Natural killer cell (primary cell): ENCODE measurements at regions not wholly inside any gene's neighbourhood (a gene's known extent, or its start where the extent isn't known, plus 50 kb on each side); places are given as distances from the start of the nearest gene placed in this dataset.

Experiments used
- ATAC-seq, 3 donors: fragments of 150-1000 bp in 2 of 3; fragments of 200-7000 bp in 1 of 3; cut with Tn5 transposase; 1 replicate in 1 of 3; 2 replicates in 2 of 3; pipeline ENCODE4 v1.10.0; 2021; ENCODE audit warnings: mild to moderate bottlenecking in 2 of 3, moderate library complexity in 2 of 3
- DNase-seq, 2 donors: peaks; one replicate each; pipeline versions ENCODE4 v3.0.0 to v3.0.0-alpha.2; 2013 to 2021; ENCODE audit warnings: mixed read lengths in 1 of 2
- H3K27ac ChIP-seq: one replicate; pipeline ENCODE4 v1.5.1; 2013; ENCODE audit warnings: mild to moderate bottlenecking, low read length
- H3K27me3 ChIP-seq: one replicate; pipeline ENCODE4 v1.6.1; 2013; ENCODE audit warnings: low read length; ENCODE audit not compliant: control insufficient read depth, insufficient read depth
- H3K36me3 ChIP-seq: one replicate; pipeline ENCODE4 v1.6.1; 2013; ENCODE audit warnings: low read length; ENCODE audit not compliant: control insufficient read depth, insufficient read depth
- H3K4me1 ChIP-seq: one replicate; pipeline ENCODE4 v1.6.1; 2013; ENCODE audit warnings: low read length; ENCODE audit not compliant: control insufficient read depth, insufficient read depth
- H3K4me3 ChIP-seq: one replicate; pipeline ENCODE4 v1.5.1; 2013; ENCODE audit warnings: low read length
- H3K9me3 ChIP-seq: one replicate; pipeline ENCODE4 v1.6.1; 2013; ENCODE audit warnings: low read length; ENCODE audit not compliant: control insufficient read depth, insufficient read depth
- H3K27ac Mint-ChIP-seq, 2 donors: one replicate each; pipeline ENCODE4 v1.8.0; 2022; ENCODE audit warnings: mild to moderate bottlenecking in 2 of 2, mixed read lengths in 2 of 2, moderate library complexity in 1 of 2
- H3K27me3 Mint-ChIP-seq, 2 donors: one replicate each; pipeline ENCODE4 v1.8.0; 2022; ENCODE audit warnings: low read depth in 2 of 2, mixed read lengths in 2 of 2
- H3K36me3 Mint-ChIP-seq: one replicate; pipeline ENCODE4 v1.8.0; 2022; ENCODE audit warnings: mixed read lengths
- H3K4me1 Mint-ChIP-seq, 2 donors: one replicate each; pipeline ENCODE4 v1.8.0; 2022; ENCODE audit warnings: mixed read lengths in 2 of 2
- H3K4me3 Mint-ChIP-seq: one replicate; pipeline ENCODE4 v1.8.0; 2022; ENCODE audit warnings: mild to moderate bottlenecking, moderate library complexity, mixed read lengths
- H3K9me3 Mint-ChIP-seq, 2 donors: one replicate each; pipeline ENCODE4 v1.8.0; 2022; ENCODE audit warnings: mixed read lengths in 2 of 2
- CTCF ChIP-seq: fragments of 200-600 bp; IDR thresholded peaks from one replicate; pipeline ENCODE4 v1.8.0; 2022; ENCODE audit warnings: antibody characterized with exemption
- WGBS: methylation state at CpG from one replicate; pipeline ENCODE4 v1.1.7; 2013; ENCODE audit warnings: missing lambda C conversion rate; ENCODE audit not compliant: insufficient coverage; 5-methylcytosine and 5-hydroxymethylcytosine counted together
- intact Hi-C: fragments of 100-400 bp; cut with micrococcal nuclease; formaldehyde crosslinking; loops from one replicate; pipeline ENCODE4 v1.14.2; 2022

- no peaks in the 10 kb centered on the region for H3K4me1 ChIP-seq
Measured at GRCh38 chr1:163777205-163777604, 455.5 kb downstream of the NUF2 start.

DNA sequence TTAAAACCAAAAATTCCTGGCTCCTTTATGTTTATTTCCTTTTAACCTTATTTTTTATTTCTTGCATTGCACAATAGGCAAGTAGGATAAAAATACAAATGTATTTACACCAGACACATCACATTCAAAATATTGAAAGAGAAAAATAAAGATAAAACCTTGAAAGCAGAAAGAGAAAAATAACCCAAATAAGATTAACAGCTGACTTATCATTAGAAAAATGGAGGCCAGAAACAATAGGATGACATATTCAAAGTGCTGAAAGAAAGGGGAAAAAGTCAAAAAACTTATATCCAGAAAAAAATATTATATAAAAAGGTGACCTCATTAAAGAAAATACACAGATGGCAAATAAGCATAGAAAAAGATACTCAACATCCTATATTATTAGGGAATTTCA, 459.4 kb downstream of the NUF2 start:
- no peaks in the 10 kb centered on the region for H3K9me3 ChIP-seq
- DNase-seq: no peak
- TF ChIP-seq CTCF: no peak
- Mint-ChIP-seq H3K27me3 (no peaks in the 10 kb centered on the region), H3K36me3 (no peaks in the 10 kb centered on the region), H3K9me3 (peaks cover 6 to 20% of the 10 kb centered on the region in 2 donors), H3K4me3 (no peak overlapping the region), H3K27ac (no peak overlapping the region), H3K4me1 (no peaks in the 10 kb centered on the region)
- no peak overlapping the region for H3K27ac ChIP-seq
- no peak for ATAC-seq
- no peaks in the 10 kb centered on the region for H3K36me3 ChIP-seq
- no peaks in the 10 kb centered on the region for H3K4me1 ChIP-seq
- no peaks in the 10 kb centered on the region for H3K27me3 ChIP-seq
- intact Hi-C loops: no loop called here
- H3K4me3 ChIP-seq: no peak overlapping the region

More at GRCh38 chr1:163777205-163777604, 455.5 kb downstream of the NUF2 start:
- H3K27ac Mint-ChIP-seq: no peak overlapping the region
- H3K27me3 Mint-ChIP-seq: no peaks in the 10 kb centered on the region
- Histone ChIP-seq H3K36me3 (no peaks in the 10 kb centered on the region), H3K4me3 (no peak overlapping the region), H3K27ac (no peak overlapping the region), H3K27me3 (no peaks in the 10 kb centered on the region), H3K9me3 (no peaks in the 10 kb centered on the region)
- no peak for TF ChIP-seq CTCF
- ATAC-seq: no peak
- DNase-seq: no peak
- H3K9me3 Mint-ChIP-seq: peaks cover 9 to 24% of the 10 kb centered on the region in 2 donors
- intact Hi-C loops: no loop called here
- no peaks in the 10 kb centered on the region for H3K36me3 Mint-ChIP-seq
- H3K4me3 Mint-ChIP-seq: no peak overlapping the region
- no peaks in the 10 kb centered on the region for H3K4me1 Mint-ChIP-seq

- Mint-ChIP-seq H3K4me1 (no peaks in the 10 kb centered on the region), H3K27me3 (no peaks in the 10 kb centered on the region), H3K27ac (no peak overlapping the region), H3K36me3 (no peaks in the 10 kb centered on the region), H3K4me3 (no peak overlapping the region), H3K9me3 (peaks cover 4 to 10% of the 10 kb centered on the region in 2 donors)
- no peaks in the 10 kb centered on the region for H3K4me1 ChIP-seq
- ATAC-seq: no peak
- intact Hi-C loops: no loop called here
- WGBS: 94% methylated on average over 1 of the region's 2 CpGs
- no peak overlapping the region for H3K4me3 ChIP-seq
- TF ChIP-seq CTCF: no peak
- H3K27me3 ChIP-seq: no peaks in the 10 kb centered on the region
- H3K27ac ChIP-seq: no peak overlapping the region
- H3K9me3 ChIP-seq: no peaks in the 10 kb centered on the region
- H3K36me3 ChIP-seq: no peaks in the 10 kb centered on the region
- no peak for DNase-seq
Measured at GRCh38 chr1:163785868-163786405, 464.2 kb downstream of the NUF2 start.

GRCh38 chr1:163789911-163790310, 468.2 kb downstream of the NUF2 start:
- no peak overlapping the region for H3K4me3 ChIP-seq
- H3K27me3 Mint-ChIP-seq: no peaks in the 10 kb centered on the region
- no peaks in the 10 kb centered on the region for H3K36me3 Mint-ChIP-seq
- DNase-seq (no peak), ATAC-seq (no peak)
- no peaks in the 10 kb centered on the region for H3K36me3 ChIP-seq
- no peaks in the 10 kb centered on the region for H3K9me3 ChIP-seq
- no peak overlapping the region for H3K27ac Mint-ChIP-seq
- intact Hi-C loops: no loop called here
- 79% methylated on average over 3 of the region's 4 CpGs for WGBS
- H3K9me3 Mint-ChIP-seq: peaks cover 5 to 6% of the 10 kb centered on the region in 2 donors
- H3K27ac ChIP-seq: no peak overlapping the region
- H3K4me1 ChIP-seq: no peaks in the 10 kb centered on the region
- TF ChIP-seq CTCF: no peak
- no peaks in the 10 kb centered on the region for H3K27me3 ChIP-seq
- no peak overlapping the region for H3K4me3 Mint-ChIP-seq
- no peaks in the 10 kb centered on the region for H3K4me1 Mint-ChIP-seq
